ENCODE measurements at regions not wholly inside any gene's neighbourhood (a gene's known extent, or its start where the extent isn't known, plus 50 kb on each side); places are given as distances from the start of the nearest gene placed in this dataset.

GRCh38 chr14:38125481-38126037 lies 82.1 kb upstream of the SSTR1 start:
- DNase-seq: no peak

GRCh38 chr14:38127356-38127755 lies 80.3 kb upstream of the SSTR1 start:
- DNase-seq: no peak

GRCh38 chr14:38127784-38128183 lies 79.9 kb upstream of the SSTR1 start:
- no peak for DNase-seq

GRCh38 chr14:38128640-38129039 lies 79.1 kb upstream of the SSTR1 start:
- DNase-seq: no peak

- DNase-seq: no peak
Observed at GRCh38 chr14:38129192-38129591, 78.5 kb upstream of the SSTR1 start.

- DNase-seq: no peak
Observed at GRCh38 chr14:38129705-38130104, 78.0 kb upstream of the SSTR1 start.

GRCh38 chr14:38134416-38135030 lies 73.2 kb upstream of the SSTR1 start:
- no peak for DNase-seq

GRCh38 chr14:38135106-38135867 lies 72.4 kb upstream of the SSTR1 start:
- DNase-seq: no peak

- DNase-seq: no peak
Observed at GRCh38 chr14:38137005-38137404, 70.7 kb upstream of the SSTR1 start.

GRCh38 chr14:38138473-38139138 lies 69.1 kb upstream of the SSTR1 start:
- DNase-seq: no peak

GRCh38 chr14:38139926-38140325 lies 67.8 kb upstream of the SSTR1 start:
- no peak for DNase-seq

- DNase-seq: no peak
Observed at GRCh38 chr14:38143170-38143569, 64.5 kb upstream of the SSTR1 start.

- DNase-seq: no peak
Observed at GRCh38 chr14:38143659-38144505, 63.8 kb upstream of the SSTR1 start.

GRCh38 chr14:38145142-38145541 lies 62.6 kb upstream of the SSTR1 start:
- DNase-seq: no peak

GRCh38 chr14:38150075-38150474 lies 57.6 kb upstream of the SSTR1 start:
- no peak for DNase-seq

All from midbrain (tissue), 1 donor.